Fibroblast of lung (primary cell): ENCODE measurements at regions not wholly inside any gene's neighbourhood (a gene's known extent, or its start where the extent isn't known, plus 50 kb on each side); places are given as distances from the start of the nearest gene placed in this dataset.
"Not testable (repeated sequence)": the region's sequence is repeated elsewhere in the genome, so short reads cannot be mapped to it uniquely, and the experiment has no call there.

Source experiments
- DNase-seq, 2 donors: peaks; one replicate each; pipeline versions ENCODE4 v3.0.0 to v3.0.0-alpha.2; 2010; ENCODE audit warnings: low read depth in 2 of 2
- H2AFZ ChIP-seq: 2 replicates; pipeline ENCODE4 v1.5.1; 2012; ENCODE audit warnings: low read length, control low read depth, inconsistent platforms
- H3K27ac ChIP-seq: 2 replicates; pipeline ENCODE4 v1.5.1; 2011; ENCODE audit warnings: low read length, control low read depth; ENCODE audit not compliant: insufficient read depth
- H3K27me3 ChIP-seq: 2 replicates; pipeline ENCODE4 v1.5.1; 2011; ENCODE audit warnings: mild to moderate bottlenecking, low read length; ENCODE audit not compliant: control insufficient read depth, insufficient read depth
- H3K36me3 ChIP-seq: 2 replicates; pipeline ENCODE4 v1.5.1; 2011; ENCODE audit warnings: low read length; ENCODE audit not compliant: control insufficient read depth, insufficient read depth
- H3K4me1 ChIP-seq: 2 replicates; pipeline ENCODE4 v1.5.1; 2011; ENCODE audit warnings: low read length; ENCODE audit not compliant: control insufficient read depth, insufficient read depth; ENCODE audit errors: extremely low read depth
- H3K4me2 ChIP-seq: 2 replicates; pipeline ENCODE4 v1.5.1; 2011; ENCODE audit warnings: low read length, control low read depth; ENCODE audit not compliant: insufficient read depth; ENCODE audit errors: extremely low read depth
- H3K4me3 ChIP-seq, 4 experiments: fragments of 200-600 bp in 1 of 4; sonication (generic) in 1 of 4; replicated peaks in 1 of 4; 2 replicates each; pipeline ENCODE4 v1.5.1; 2011 to 2016; ENCODE audit warnings: low read length in 4 of 4, low read depth in 3 of 4, mild to moderate bottlenecking in 3 of 4, control low read depth in 2 of 4, inconsistent platforms in 1 of 4, mixed read lengths in 1 of 4; ENCODE audit not compliant: insufficient read depth in 1 of 4; ENCODE audit errors: control extremely low read depth in 1 of 4
- H3K79me2 ChIP-seq: 2 replicates; pipeline ENCODE4 v1.5.1; 2012; ENCODE audit warnings: mild to moderate bottlenecking, low read length, inconsistent platforms; ENCODE audit not compliant: control insufficient read depth, insufficient read depth
- H3K9ac ChIP-seq: 2 replicates; pipeline ENCODE4 v1.5.1; 2011; ENCODE audit warnings: mild to moderate bottlenecking, low read length, control low read depth; ENCODE audit not compliant: insufficient read depth
- H3K9me3 ChIP-seq: 2 replicates; pipeline ENCODE4 v1.5.1; 2012; ENCODE audit warnings: low read depth, low read length; ENCODE audit not compliant: control insufficient read depth, insufficient read depth
- H4K20me1 ChIP-seq: 2 replicates; pipeline ENCODE4 v1.5.1; 2011; ENCODE audit warnings: low read length; ENCODE audit not compliant: control insufficient read depth, insufficient read depth; ENCODE audit errors: extremely low read depth
- CTCF ChIP-seq, 2 donors: IDR thresholded peaks in 1 of 2; conservative IDR thresholded peaks in 1 of 2; 1 replicate in 1 of 2; 2 replicates in 1 of 2; pipeline ENCODE4 v1.5.1; 2011 to 2012; ENCODE audit warnings: low read length in 2 of 2, control low read depth in 1 of 2, inconsistent platforms in 1 of 2, low read depth in 1 of 2, mild to moderate bottlenecking in 1 of 2
- EZH2 ChIP-seq: IDR thresholded peaks from 2 replicates; pipeline ENCODE4 v1.5.1; 2012; ENCODE audit warnings: low read length, control low read depth, mild to moderate bottlenecking; ENCODE audit errors: missing control alignments

GRCh38 chr10:100662067-100662466 lies 83.3 kb upstream of the PAX2 start:
- Histone ChIP-seq H3K4me2 (no peak overlapping the region), H3K27me3 (peaks cover 31% of the 10 kb centered on the region)
- DNase-seq: no peak

GRCh38 chr10:100664316-100665149 lies 80.8 kb upstream of the PAX2 start:
- no peaks in the 10 kb centered on the region for H3K9me3 ChIP-seq
- peaks cover 19% of the 10 kb centered on the region for H3K27me3 ChIP-seq
- no peaks in the 10 kb centered on the region for H3K79me2 ChIP-seq
- no peaks in the 10 kb centered on the region for H3K4me1 ChIP-seq
- H4K20me1 ChIP-seq: no peaks in the 10 kb centered on the region
- H3K36me3 ChIP-seq: no peaks in the 10 kb centered on the region
- no peak overlapping the region for H2AFZ ChIP-seq
- H3K9ac ChIP-seq: no peak overlapping the region
- H3K27ac ChIP-seq: no peak overlapping the region
- no peak overlapping the region for H3K4me2 ChIP-seq
- TF ChIP-seq CTCF (conservative IDR thresholded peaks at IDR 0.05 in 1 of 2, IDR thresholded peaks at IDR 0.05 in 1 of 2; ENCODE audit: low read depth in 1 of 2, low read length in 2 of 2): no peak
- TF ChIP-seq EZH2: no peak
- no peak for DNase-seq
- no peak overlapping the region for H3K4me3 ChIP-seq

More at GRCh38 chr10:100662067-100662466, 83.3 kb upstream of the PAX2 start:
- no peaks in the 10 kb centered on the region for H3K4me1 ChIP-seq
- no peaks in the 10 kb centered on the region for H3K9me3 ChIP-seq
- H3K4me3 ChIP-seq: no peak overlapping the region
- no peak overlapping the region for H3K9ac ChIP-seq
- no peak overlapping the region for H3K27ac ChIP-seq
- no peak overlapping the region for H2AFZ ChIP-seq
- H3K36me3 ChIP-seq: no peaks in the 10 kb centered on the region
- TF ChIP-seq EZH2 (no peak), CTCF (conservative IDR thresholded peaks at IDR 0.05 in 1 of 2, IDR thresholded peaks at IDR 0.05 in 1 of 2; ENCODE audit: low read depth in 1 of 2, low read length in 2 of 2) (no peak)
- H4K20me1 ChIP-seq: no peaks in the 10 kb centered on the region
- no peaks in the 10 kb centered on the region for H3K79me2 ChIP-seq

GRCh38 chr10:100666634-100667033 lies 78.7 kb upstream of the PAX2 start:
- H3K27ac ChIP-seq, H3K4me3 ChIP-seq, H3K36me3 ChIP-seq, H3K9me3 ChIP-seq, H3K4me2 ChIP-seq, H2AFZ ChIP-seq, H4K20me1 ChIP-seq, DNase-seq, H3K79me2 ChIP-seq, H3K4me1 ChIP-seq, H3K9ac ChIP-seq: not testable (repeated sequence)
- H3K27me3 ChIP-seq: peaks cover 22% of the 10 kb centered on the region
